HCT116 (cell line): ENCODE measurements at regions not wholly inside any gene's neighbourhood (a gene's known extent, or its start where the extent isn't known, plus 50 kb on each side); places are given as distances from the start of the nearest gene placed in this dataset.

ENCODE experiments used
- ATAC-seq: fragments of 200-7000 bp; cut with Tn5 transposase; 2 replicates; pipeline ENCODE4 v1.9.1; 2020; ENCODE audit warnings: mild to moderate bottlenecking, moderate library complexity
- BruUV-seq: library from RNA; stranded (reverse); fragments of 400-500 nt; replicated peaks from 2 replicates; lab custom pipeline; 2021; lab: Mats Ljungman, UMichigan
- CTCF ChIA-PET: fragments of 300-600 bp; sonication (Branson Sonifier 250); formaldehyde crosslinking; loops from one replicate; lab custom pipeline; 2021; ENCODE audit warnings: antibody characterized with exemption; lab: Charles Lee
- POLR2A ChIA-PET: fragments of 300-600, 350-600 bp; sonication (Branson Sonifier 250); formaldehyde crosslinking; loops from one replicate; lab custom pipeline; 2021; ENCODE audit warnings: antibody characterized with exemption; lab: Charles Lee
- RAD21 ChIA-PET, 2 experiments: fragments of 300-600 bp; sonication (Branson Sonifier 250); formaldehyde crosslinking; loops; one replicate each; lab custom pipeline; 2023; ENCODE audit warnings: low total read pairs in 2 of 2; ENCODE audit not compliant: uncharacterized antibody in 2 of 2, unreplicated experiment in 2 of 2, low non-redundant PET in 1 of 2; lab: Charles Lee
- DNase-seq: peaks from one replicate; pipeline ENCODE4 v3.0.0-alpha.2; 2010; ENCODE audit warnings: low read depth, low spot score
- H2AFZ ChIP-seq: fragments of 200-600 bp; shearing (Covaris generic), sonication (generic); 2 replicates; pipeline ENCODE4 v1.6.1; 2017; ENCODE audit warnings: low read depth, mixed run types, mixed read lengths, antibody characterized with exemption, low read length; ENCODE audit not compliant: poor library complexity, severe bottlenecking
- H3K27ac ChIP-seq: 2 replicates; pipeline ENCODE4 v1.5.1; 2012; ENCODE audit warnings: low read depth, low read length
- H3K27me3 ChIP-seq: fragments of 200-600 bp; sonication (generic); 2 replicates; pipeline ENCODE4 v1.6.1; 2016; ENCODE audit warnings: mixed run types, low read length, mixed read lengths; ENCODE audit not compliant: insufficient read depth
- H3K36me3 ChIP-seq, 2 experiments: fragments of 200-500 bp in 1 of 2; fragments of 200-600 bp in 1 of 2; sonication (Bioruptor generic) in 1 of 2; sonication (generic) in 1 of 2; 2 replicates each; pipeline versions ENCODE4 v1.5.1 to v1.6.1; 2014 to 2016; ENCODE audit warnings: low read length in 2 of 2, inconsistent platforms in 1 of 2, mixed read lengths in 1 of 2, mixed run types in 1 of 2; ENCODE audit not compliant: insufficient read depth in 2 of 2, control insufficient read depth in 1 of 2
- H3K4me1 ChIP-seq, 2 experiments: fragments of 200-600 bp in 1 of 2; sonication (generic) in 1 of 2; 2 replicates each; pipeline versions ENCODE4 v1.5.1 to v1.6.1; 2012 to 2017; ENCODE audit warnings: low read length in 2 of 2, inconsistent platforms in 1 of 2, mild to moderate bottlenecking in 1 of 2, mixed read lengths in 1 of 2, mixed run types in 1 of 2, moderate library complexity in 1 of 2; ENCODE audit not compliant: insufficient read depth in 2 of 2, control insufficient read depth in 1 of 2
- H3K4me2 ChIP-seq: fragments of 200-600 bp; sonication (generic); 2 replicates; pipeline ENCODE4 v1.6.1; 2017; ENCODE audit warnings: mixed run types, low read length, mixed read lengths
- H3K4me3 ChIP-seq, 2 experiments: fragments of 200-600 bp in 1 of 2; sonication (generic) in 1 of 2; replicated peaks in 1 of 2; 2 replicates each; pipeline ENCODE4 v1.5.1; 2011 to 2016; ENCODE audit warnings: low read length in 2 of 2, control low read depth in 1 of 2, low read depth in 1 of 2, mild to moderate bottlenecking in 1 of 2, mixed read lengths in 1 of 2, mixed run types in 1 of 2
- H3K79me2 ChIP-seq: fragments of 200-600 bp; sonication (generic); 2 replicates; pipeline ENCODE4 v1.6.1; 2017; ENCODE audit warnings: mild to moderate bottlenecking, mixed run types, low read length, moderate library complexity, mixed read lengths; ENCODE audit not compliant: insufficient read depth
- H3K9ac ChIP-seq: fragments of 200-600 bp; sonication (generic); 2 replicates; pipeline ENCODE4 v1.6.1; 2016; ENCODE audit warnings: low read length, mixed read lengths
- H3K9me2 ChIP-seq: fragments of 200-600 bp; sonication (generic), shearing (Covaris generic); 2 replicates; pipeline ENCODE4 v1.6.1; 2017; ENCODE audit warnings: mixed run types, mild to moderate bottlenecking, moderate library complexity; ENCODE audit not compliant: insufficient read depth
- H3K9me3 ChIP-seq, 2 experiments: fragments of 200-500 bp in 1 of 2; fragments of 200-600 bp in 1 of 2; sonication (Bioruptor generic) in 1 of 2; sonication (generic) in 1 of 2; 2 replicates each; pipeline ENCODE4 v1.6.1; 2014 to 2017; ENCODE audit warnings: low read length in 2 of 2, mixed read lengths in 2 of 2, inconsistent platforms in 1 of 2, low read depth in 1 of 2, mild to moderate bottlenecking in 1 of 2, mixed run types in 1 of 2, moderate library complexity in 1 of 2; ENCODE audit not compliant: control insufficient read depth in 1 of 2, insufficient read depth in 1 of 2
- H4K20me1 ChIP-seq: fragments of 200-600 bp; sonication (generic), shearing (Covaris generic); 2 replicates; pipeline ENCODE4 v1.6.1; 2017; ENCODE audit warnings: mixed run types, mild to moderate bottlenecking, moderate library complexity; ENCODE audit not compliant: insufficient read depth
- ATF3 ChIP-seq: IDR thresholded peaks from 2 replicates; pipeline ENCODE4 v1.6.1; 2012
- CEBPB ChIP-seq: IDR thresholded peaks from 2 replicates; pipeline ENCODE4 v1.6.1; 2012; ENCODE audit warnings: low read depth
- CTCF ChIP-seq, 3 experiments: fragments of 200-600 bp in 1 of 3; sonication (generic) in 1 of 3; IDR thresholded peaks in 2 of 3; conservative IDR thresholded peaks in 1 of 3; 2 replicates each; pipeline ENCODE4 v1.5.1; 2012 to 2017; ENCODE audit warnings: low read depth in 2 of 3, low read length in 2 of 3, antibody characterized with exemption in 1 of 3, borderline replicate concordance in 1 of 3, control low read depth in 1 of 3, mild to moderate bottlenecking in 1 of 3, mixed read lengths in 1 of 3, mixed run types in 1 of 3, moderate library complexity in 1 of 3; ENCODE audit not compliant: insufficient read depth in 1 of 3
- JUND ChIP-seq: IDR thresholded peaks from 2 replicates; pipeline ENCODE4 v1.6.1; 2012
- POLR2A ChIP-seq: IDR thresholded peaks from 2 replicates; pipeline ENCODE4 v1.7.0; 2011; ENCODE audit warnings: borderline replicate concordance; ENCODE audit not compliant: insufficient read depth, insufficient read length; ENCODE audit errors: extremely low read depth
- POLR2AphosphoS5 ChIP-seq: IDR thresholded peaks from 2 replicates; pipeline ENCODE4 v1.6.1; 2011; ENCODE audit warnings: mild to moderate bottlenecking, low read depth, low read length, moderate library complexity
- SIN3A ChIP-seq: IDR thresholded peaks from 2 replicates; pipeline ENCODE4 v1.6.1; 2012; ENCODE audit warnings: low read depth
- TCF7L2 ChIP-seq: IDR thresholded peaks from 2 replicates; pipeline ENCODE4 v1.7.0; 2011; ENCODE audit warnings: borderline replicate concordance, inconsistent platforms; ENCODE audit not compliant: insufficient read depth, insufficient read length; ENCODE audit errors: extremely low read depth
- ZFX ChIP-seq: fragments of 450-650 bp; IDR thresholded peaks from 2 replicates; pipeline ENCODE4 v1.6.1; 2017
- ZNF274 ChIP-seq: fragments of 200-500 bp; sonication (Bioruptor generic); IDR thresholded peaks from 2 replicates; pipeline ENCODE4 v1.6.1; 2014; ENCODE audit warnings: mild to moderate bottlenecking, low read depth, low read length, inconsistent platforms
- intact Hi-C: fragments of 100-400 bp; cut with micrococcal nuclease; formaldehyde crosslinking; loops from 2 replicates; pipeline ENCODE4 v1.10.0; 2022

- TF ChIP-seq POLR2A, result no peak
- no peak for TF ChIP-seq TCF7L2
- no peak for TF ChIP-seq CEBPB
- TF ChIP-seq SIN3A, result no peak
- TF ChIP-seq ZFX, result no peak
- no peak for TF ChIP-seq ATF3
These were observed 324.9 kb downstream of the NAF1 start (continued) for GRCh38 chr4:162841753-162842152.

GRCh38 chr4:162839814-162840213 lies 326.9 kb downstream of the NAF1 start:
- DNase-seq, result no peak
- no peak overlapping the region for H3K27ac ChIP-seq
- no peaks in the 10 kb centered on the region for H3K27me3 ChIP-seq
- H3K79me2 ChIP-seq, result no peaks in the 10 kb centered on the region
- TF ChIP-seq ZNF274, result no peak
- no peak for TF ChIP-seq JUND
- TF ChIP-seq CTCF (IDR thresholded peaks at IDR 0.05 in 2 of 3, conservative IDR thresholded peaks at IDR 0.05 in 1 of 3; ENCODE audit: borderline replicate concordance in 1 of 3, insufficient read depth in 1 of 3, low read depth in 2 of 3, low read length in 2 of 3), result peak in 2 of 3 experiments; percentile 44 to 52; a peak in 4 of 6 replicates
- no peak for TF ChIP-seq POLR2AphosphoS5
- ChIA-PET POLR2A (no interaction called here), CTCF (interaction anchor here (1.5 kb wide), 1 partner anchor 9 kb away, joined by 5 read pairs; no protein-coding TSS in a partner anchor), RAD21 (no interaction called here)
- H3K4me3 ChIP-seq, result no peak overlapping the region
- no TSS peak for BruUV-seq
- no peaks in the 10 kb centered on the region for H3K9me2 ChIP-seq
- no peak overlapping the region for H3K9ac ChIP-seq
- no peak overlapping the region for H2AFZ ChIP-seq
- H3K36me3 ChIP-seq, result no peaks in the 10 kb centered on the region
- no peak overlapping the region for H3K4me2 ChIP-seq
- no peaks in the 10 kb centered on the region for H4K20me1 ChIP-seq
- H3K9me3 ChIP-seq, result no peaks in the 10 kb centered on the region
- intact Hi-C loops, result no loop called here
- peak; percentile 70 for ATAC-seq
- no peaks in the 10 kb centered on the region for H3K4me1 ChIP-seq
